ENCODE measurements at regions not wholly inside any gene's neighbourhood (a gene's known extent, or its start where the extent isn't known, plus 50 kb on each side); places are given as distances from the start of the nearest gene placed in this dataset.

DNA sequence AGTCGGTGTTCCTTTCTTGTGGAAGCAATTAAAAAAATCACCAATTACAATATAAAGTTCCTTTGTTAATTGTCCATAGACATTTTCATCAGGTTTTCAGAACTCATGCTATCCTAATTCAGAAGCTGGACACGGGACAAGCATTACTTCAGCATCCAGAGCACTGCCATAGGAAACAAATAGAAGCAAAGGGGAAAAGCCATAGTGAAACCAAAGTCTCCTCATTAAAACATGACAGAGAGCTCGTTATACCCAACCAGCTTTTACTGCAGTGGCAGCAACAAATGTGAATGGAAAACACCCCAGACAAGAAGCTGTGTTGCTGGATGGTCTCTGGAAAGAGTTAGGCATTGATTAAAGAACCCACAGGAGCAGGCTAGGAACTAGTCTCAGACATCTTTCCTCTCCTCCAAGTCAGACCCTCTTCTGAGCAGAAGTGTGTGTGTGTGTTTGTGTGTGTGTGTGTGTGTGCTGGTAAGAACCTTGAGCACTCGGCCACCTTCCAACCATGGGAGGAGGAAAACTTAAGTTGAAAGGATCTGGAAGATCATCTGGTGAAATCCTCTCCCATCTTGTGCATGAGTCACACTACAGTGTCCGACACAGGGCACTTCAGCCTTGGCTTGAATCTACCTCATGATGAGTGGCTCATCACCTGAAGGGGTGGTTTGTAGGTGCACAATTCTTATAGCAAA, 162.6 kb upstream of the ADAMTS16 start:
- intact Hi-C loops (cut with DNase I), result no loop called here
- H3K36me3 ChIP-seq, result no peaks in the 10 kb centered on the region
- no peaks in the 10 kb centered on the region for H3K9me3 ChIP-seq
- peak in 1 of 4 donors; percentile 56 for ATAC-seq
- H3K4me1 ChIP-seq, result no peaks in the 10 kb centered on the region
- no peaks in the 10 kb centered on the region for H3K27me3 ChIP-seq
- DNase-seq, result no peak
- no peak overlapping the region for H3K27ac ChIP-seq
- no peak overlapping the region for H3K4me3 ChIP-seq
- TF ChIP-seq, protein P1, sequence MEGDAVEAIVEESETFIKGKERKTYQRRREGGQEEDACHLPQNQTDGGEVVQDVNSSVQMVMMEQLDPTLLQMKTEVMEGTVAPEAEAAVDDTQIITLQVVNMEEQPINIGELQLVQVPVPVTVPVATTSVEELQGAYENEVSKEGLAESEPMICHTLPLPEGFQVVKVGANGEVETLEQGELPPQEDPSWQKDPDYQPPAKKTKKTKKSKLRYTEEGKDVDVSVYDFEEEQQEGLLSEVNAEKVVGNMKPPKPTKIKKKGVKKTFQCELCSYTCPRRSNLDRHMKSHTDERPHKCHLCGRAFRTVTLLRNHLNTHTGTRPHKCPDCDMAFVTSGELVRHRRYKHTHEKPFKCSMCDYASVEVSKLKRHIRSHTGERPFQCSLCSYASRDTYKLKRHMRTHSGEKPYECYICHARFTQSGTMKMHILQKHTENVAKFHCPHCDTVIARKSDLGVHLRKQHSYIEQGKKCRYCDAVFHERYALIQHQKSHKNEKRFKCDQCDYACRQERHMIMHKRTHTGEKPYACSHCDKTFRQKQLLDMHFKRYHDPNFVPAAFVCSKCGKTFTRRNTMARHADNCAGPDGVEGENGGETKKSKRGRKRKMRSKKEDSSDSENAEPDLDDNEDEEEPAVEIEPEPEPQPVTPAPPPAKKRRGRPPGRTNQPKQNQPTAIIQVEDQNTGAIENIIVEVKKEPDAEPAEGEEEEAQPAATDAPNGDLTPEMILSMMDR (IDR thresholded peaks at IDR 0.05), result no peak
- TF ChIP-seq POLR2A (IDR thresholded peaks at IDR 0.05), result no peak
- WGBS (ENCODE audit: insufficient coverage, low coverage, low lambda C conversion rate, missing lambda C conversion rate), result 18% methylated on average over 3 of the region's 5 CpGs

DNA sequence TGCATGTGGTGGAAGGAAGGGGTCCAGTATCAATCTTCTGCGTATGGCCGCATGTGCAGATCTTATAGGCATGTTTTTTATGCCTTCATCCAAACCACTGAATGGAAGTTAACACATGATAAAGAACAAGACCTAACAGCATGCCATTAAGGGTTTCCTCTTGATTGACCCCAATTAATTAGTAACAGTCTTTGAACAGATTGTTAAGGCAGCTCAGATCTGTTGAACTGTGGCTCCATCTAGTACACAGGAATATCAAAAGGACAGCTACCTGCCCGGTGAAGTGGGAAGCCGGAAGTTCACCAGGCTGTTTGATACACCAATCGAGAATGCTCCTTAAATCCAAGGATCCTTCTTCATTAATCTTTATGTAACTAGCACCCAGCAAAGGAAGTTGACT, 159.9 kb upstream of the ADAMTS16 start:
- no peak overlapping the region for H3K27ac ChIP-seq
- no peaks in the 10 kb centered on the region for H3K36me3 ChIP-seq
- no peak overlapping the region for H3K4me3 ChIP-seq
- no peak for TF ChIP-seq POLR2A (IDR thresholded peaks at IDR 0.05)
- TF ChIP-seq, protein P1 (IDR thresholded peaks at IDR 0.05), result no peak
- no peaks in the 10 kb centered on the region for H3K4me1 ChIP-seq
- intact Hi-C loops (cut with DNase I), result no loop called here
- no peaks in the 10 kb centered on the region for H3K9me3 ChIP-seq
- no peak for DNase-seq
- H3K27me3 ChIP-seq, result no peaks in the 10 kb centered on the region
- 66% methylated on average over 4 of the region's 5 CpGs for WGBS (ENCODE audit: insufficient coverage, low coverage, low lambda C conversion rate, missing lambda C conversion rate)
- no peak for ATAC-seq

DNA sequence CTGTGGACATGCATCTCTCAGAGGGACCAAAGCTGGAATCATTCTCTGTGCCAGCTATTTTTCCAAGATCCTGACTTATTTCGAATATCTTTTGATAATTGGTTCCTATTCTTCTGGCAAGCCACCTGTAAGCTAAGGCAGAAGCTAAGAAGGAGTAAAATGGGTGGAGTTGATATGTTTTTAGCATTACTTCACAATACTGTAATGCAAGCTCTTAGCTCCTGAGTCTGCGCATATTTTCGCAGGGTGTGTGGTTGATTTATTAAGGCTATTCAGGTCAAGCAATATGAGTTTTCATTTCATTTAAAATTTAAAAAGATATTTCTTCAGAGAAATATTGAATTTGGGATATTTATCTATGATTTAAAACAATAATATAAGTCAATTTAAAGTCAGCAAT, 158.5 kb upstream of the ADAMTS16 start:
- Histone ChIP-seq H3K36me3 (no peaks in the 10 kb centered on the region), H3K4me3 (no peak overlapping the region), H3K27me3 (no peaks in the 10 kb centered on the region), H3K27ac (no peak overlapping the region), H3K4me1 (no peaks in the 10 kb centered on the region), H3K9me3 (no peaks in the 10 kb centered on the region)
- intact Hi-C loops (cut with DNase I), result no loop called here
- TF ChIP-seq, protein P1 (IDR thresholded peaks at IDR 0.05), result no peak
- TF ChIP-seq POLR2A (IDR thresholded peaks at IDR 0.05), result no peak
- 60% methylated on average over 3 of the region's 3 CpGs for WGBS (ENCODE audit: insufficient coverage, low coverage, low lambda C conversion rate, missing lambda C conversion rate)
- DNase-seq (no peak), ATAC-seq (no peak)

DNA sequence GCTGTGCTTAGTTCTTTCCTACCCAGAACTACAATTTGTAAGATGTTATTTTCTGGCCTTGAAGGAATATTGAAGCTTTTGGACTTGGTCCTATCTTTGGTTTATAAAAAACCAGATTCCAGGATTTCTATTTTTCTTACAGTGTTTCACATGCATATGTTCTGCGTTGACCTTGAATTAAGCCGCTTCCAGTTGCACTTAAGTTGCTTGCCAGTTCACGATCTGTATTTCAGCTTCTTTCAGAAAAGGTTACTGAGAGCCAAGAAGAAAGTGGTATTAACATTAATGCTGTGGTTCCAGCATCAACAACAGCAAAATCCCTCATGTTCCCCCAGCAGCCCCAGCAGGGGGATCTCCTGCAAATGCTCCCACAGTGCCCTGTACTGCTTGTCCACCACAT, 156.4 kb upstream of the ADAMTS16 start:
- TF ChIP-seq, protein P1 (IDR thresholded peaks at IDR 0.05), result no peak
- TF ChIP-seq POLR2A (IDR thresholded peaks at IDR 0.05), result no peak
- H3K36me3 ChIP-seq, result no peaks in the 10 kb centered on the region
- no peaks in the 10 kb centered on the region for H3K27me3 ChIP-seq
- 68% methylated on average over 3 of the region's 3 CpGs for WGBS (ENCODE audit: insufficient coverage, low coverage, low lambda C conversion rate, missing lambda C conversion rate)
- intact Hi-C loops (cut with DNase I), result no loop called here
- no peak for ATAC-seq
- no peaks in the 10 kb centered on the region for H3K9me3 ChIP-seq
- no peak for DNase-seq
- no peaks in the 10 kb centered on the region for H3K4me1 ChIP-seq
- H3K4me3 ChIP-seq, result no peak overlapping the region
- no peak overlapping the region for H3K27ac ChIP-seq
